OCI-LY7 (cell line): ENCODE measurements at regions not wholly inside any gene's neighbourhood (a gene's known extent, or its start where the extent isn't known, plus 50 kb on each side); places are given as distances from the start of the nearest gene placed in this dataset.

Experiments
- BruUV-seq: library from RNA; stranded (reverse); fragments of 400-500 nt; replicated peaks from 2 replicates; lab custom pipeline; 2021; lab: Mats Ljungman, UMichigan
- CTCF ChIA-PET: fragments of 300-600 bp; sonication (Branson Sonifier 250); formaldehyde crosslinking; loops from one replicate; lab custom pipeline; 2022; ENCODE audit warnings: antibody characterized with exemption; ENCODE audit not compliant: unreplicated experiment; lab: Charles Lee
- POLR2A ChIA-PET: fragments of 300-600 bp; sonication (Branson Sonifier 250); formaldehyde crosslinking; loops from one replicate; lab custom pipeline; 2022; ENCODE audit warnings: antibody characterized with exemption; lab: Charles Lee
- DNase-seq: peaks from one replicate; pipeline ENCODE4 v3.0.0-alpha.2; 2015; ENCODE audit warnings: low spot score
- H2AFZ ChIP-seq: fragments of 200-600 bp; sonication (generic), shearing (Covaris generic); 2 replicates; pipeline ENCODE4 v1.6.1; 2014; ENCODE audit warnings: mild to moderate bottlenecking, antibody characterized with exemption, low read length, moderate library complexity
- H3K27ac ChIP-seq: fragments of 200-600 bp; sonication (generic); 2 replicates; pipeline ENCODE4 v1.5.1; 2014; ENCODE audit warnings: mixed run types, low read depth, mild to moderate bottlenecking, moderate library complexity, low read length, inconsistent platforms; ENCODE audit not compliant: poor library complexity, severe bottlenecking
- H3K36me3 ChIP-seq: fragments of 200-600 bp; sonication (generic); 2 replicates; pipeline ENCODE4 v1.6.1; 2014; ENCODE audit warnings: mild to moderate bottlenecking, antibody characterized with exemption, low read length, moderate library complexity, mixed read lengths; ENCODE audit not compliant: insufficient read depth
- H3K4me1 ChIP-seq: fragments of 200-600 bp; sonication (generic); 2 replicates; pipeline ENCODE4 v1.5.1; 2014; ENCODE audit warnings: mild to moderate bottlenecking, low read length; ENCODE audit not compliant: insufficient read depth, poor library complexity, severe bottlenecking
- H3K4me2 ChIP-seq: fragments of 200-600 bp; sonication (generic); 2 replicates; pipeline ENCODE4 v1.6.1; 2014; ENCODE audit warnings: mild to moderate bottlenecking, low read length
- H3K4me3 ChIP-seq: fragments of 200-600 bp; sonication (generic); 2 replicates; pipeline ENCODE4 v1.5.1; 2014; ENCODE audit warnings: mild to moderate bottlenecking, low read depth, low read length; ENCODE audit not compliant: poor library complexity, severe bottlenecking
- H3K79me2 ChIP-seq: fragments of 200-600 bp; sonication (generic); 2 replicates; pipeline ENCODE4 v1.6.1; 2016; ENCODE audit warnings: low read depth, mild to moderate bottlenecking, low read length, moderate library complexity, mixed read lengths; ENCODE audit not compliant: insufficient read depth
- H3K9me2 ChIP-seq: fragments of 200-600 bp; sonication (generic); 2 replicates; pipeline ENCODE4 v1.6.1; 2016; ENCODE audit warnings: mild to moderate bottlenecking, low read length, mixed read lengths; ENCODE audit not compliant: insufficient read depth
- H3K9me3 ChIP-seq: fragments of 200-600 bp; sonication (generic); 2 replicates; pipeline ENCODE4 v1.6.1; 2014; ENCODE audit warnings: mild to moderate bottlenecking, mixed run types, low read length, mixed read lengths
- H4K20me1 ChIP-seq: fragments of 200-600 bp; sonication (generic); 2 replicates; pipeline ENCODE4 v1.6.1; 2014; ENCODE audit warnings: mild to moderate bottlenecking, antibody characterized with exemption, low read length, moderate library complexity, mixed read lengths; ENCODE audit not compliant: insufficient read depth
- CTCF ChIP-seq: fragments of 200-600 bp; sonication (generic); conservative IDR thresholded peaks from 2 replicates; pipeline ENCODE4 v1.5.1; 2014; ENCODE audit warnings: mild to moderate bottlenecking, antibody characterized with exemption, low read length, moderate library complexity, mixed read lengths
- EZH2phosphoT487 ChIP-seq: fragments of 200-600 bp; sonication (generic); IDR thresholded peaks from 2 replicates; pipeline ENCODE4 v1.6.1; 2018; ENCODE audit warnings: low read depth, borderline replicate concordance, mild to moderate bottlenecking, mixed run types, antibody characterized with exemption, low read length, moderate library complexity, mixed read lengths
- intact Hi-C: fragments of 100-400 bp; cut with micrococcal nuclease; formaldehyde crosslinking; loops from one replicate; pipeline ENCODE4 v1.10.0; 2022; ENCODE audit not compliant: unreplicated experiment

- H3K27ac ChIP-seq: no peak overlapping the region
- H3K36me3 ChIP-seq: no peaks in the 10 kb centered on the region
- no peaks in the 10 kb centered on the region for H3K4me1 ChIP-seq
- H3K9me2 ChIP-seq: no peaks in the 10 kb centered on the region
- CTCF ChIA-PET: no interaction called here
- intact Hi-C loops: no loop called here
- no peaks in the 10 kb centered on the region for H4K20me1 ChIP-seq
- no peak for DNase-seq
- no TSS peak for BruUV-seq
- TF ChIP-seq EZH2phosphoT487 (no peak), CTCF (no peak)
- no peak overlapping the region for H3K4me3 ChIP-seq
- no peaks in the 10 kb centered on the region for H3K79me2 ChIP-seq
- H3K9me3 ChIP-seq: no peaks in the 10 kb centered on the region
- POLR2A ChIA-PET: interaction anchor here (1.2 kb wide), 1 partner anchor 8 kb away, joined by 3 read pairs; no protein-coding TSS in a partner anchor
- H2AFZ ChIP-seq: no peak overlapping the region
- H3K4me2 ChIP-seq: no peak overlapping the region
Observed at GRCh38 chr2:153235516-153235915, 243.0 kb downstream of the RPRM start.

- DNase-seq: no peak
- Histone ChIP-seq H3K9me2 (no peaks in the 10 kb centered on the region), H4K20me1 (no peaks in the 10 kb centered on the region), H3K4me2 (no peak overlapping the region), H2AFZ (no peak overlapping the region), H3K36me3 (no peaks in the 10 kb centered on the region), H3K79me2 (no peaks in the 10 kb centered on the region), H3K4me1 (no peaks in the 10 kb centered on the region), H3K27ac (no peak overlapping the region), H3K9me3 (no peaks in the 10 kb centered on the region), H3K4me3 (no peak overlapping the region)
- ChIA-PET CTCF (no interaction called here), POLR2A (no interaction called here)
- no TSS peak for BruUV-seq
- no peak for TF ChIP-seq EZH2phosphoT487
- TF ChIP-seq CTCF: no peak
- intact Hi-C loops: no loop called here
Observed at GRCh38 chr2:153232464-153232863, 246.1 kb downstream of the RPRM start.

GRCh38 chr2:153230977-153231376 is 247.6 kb downstream of the RPRM start:
- Histone ChIP-seq H3K4me3 (no peak overlapping the region), H2AFZ (no peak overlapping the region), H3K4me1 (no peaks in the 10 kb centered on the region), H3K9me2 (no peaks in the 10 kb centered on the region), H3K4me2 (no peak overlapping the region), H4K20me1 (no peaks in the 10 kb centered on the region), H3K27ac (no peak overlapping the region), H3K36me3 (no peaks in the 10 kb centered on the region), H3K9me3 (no peaks in the 10 kb centered on the region), H3K79me2 (no peaks in the 10 kb centered on the region)
- DNase-seq: no peak
- ChIA-PET CTCF (no interaction called here), POLR2A (interaction anchor here (0.7 kb wide), 1 partner anchor 8 kb away, joined by 5 read pairs; no protein-coding TSS in a partner anchor)
- TF ChIP-seq CTCF: no peak
- TF ChIP-seq EZH2phosphoT487: no peak
- intact Hi-C loops: no loop called here
- no TSS peak for BruUV-seq
